HG03460 (cell line): ENCODE measurements at regions not wholly inside any gene's neighbourhood (a gene's known extent, or its start where the extent isn't known, plus 50 kb on each side); places are given as distances from the start of the nearest gene placed in this dataset.
"Not testable (repeated sequence)": the region's sequence is repeated elsewhere in the genome, so short reads cannot be mapped to it uniquely, and the experiment has no call there.

ENCODE experiments used
- ATAC-seq: cut with Tn5 transposase; IDR thresholded peaks from one replicate; pipeline ENCODE4 v1.9.1; 2021; ENCODE audit not compliant: unreplicated experiment

- ATAC-seq: no peak
These were observed 435.1 kb downstream of the PRDM2 start for GRCh38 chr1:14135070-14135469.

- no peak for ATAC-seq
These were observed 436.3 kb downstream of the PRDM2 start for GRCh38 chr1:14136152-14136763.

GRCh38 chr1:14136881-14137280 is 436.9 kb downstream of the PRDM2 start:
- ATAC-seq: no peak

- no peak for ATAC-seq
These were observed 437.6 kb downstream of the PRDM2 start for GRCh38 chr1:14137411-14138134.

GRCh38 chr1:14138135-14138506 is 438.1 kb downstream of the PRDM2 start:
- no peak for ATAC-seq

- no peak for ATAC-seq
These were observed 438.7 kb downstream of the PRDM2 start for GRCh38 chr1:14138687-14139086.

GRCh38 chr1:14140831-14141401 is 440.9 kb downstream of the PRDM2 start:
- ATAC-seq: no peak

- no peak for ATAC-seq
These were observed 441.7 kb downstream of the PRDM2 start for GRCh38 chr1:14141656-14142055.

- ATAC-seq: no peak
These were observed 442.6 kb downstream of the PRDM2 start for GRCh38 chr1:14142397-14143100.

GRCh38 chr1:14143777-14144176 is 443.8 kb downstream of the PRDM2 start:
- ATAC-seq: no peak

- ATAC-seq: no peak
These were observed 448.5 kb downstream of the PRDM2 start for GRCh38 chr1:14148526-14148925.

- ATAC-seq: no peak
These were observed 449.1 kb upstream of the KAZN start for GRCh38 chr1:14149431-14149830.

GRCh38 chr1:14156543-14156942 is 441.9 kb upstream of the KAZN start:
- ATAC-seq: no peak

- no peak for ATAC-seq
These were observed 437.7 kb upstream of the KAZN start for GRCh38 chr1:14160781-14161180.

- ATAC-seq: no peak
These were observed 435.2 kb upstream of the KAZN start for GRCh38 chr1:14163246-14163645.

GRCh38 chr1:14165371-14165801 is 433.1 kb upstream of the KAZN start:
- ATAC-seq: no peak

- no peak for ATAC-seq
These were observed 430.6 kb upstream of the KAZN start for GRCh38 chr1:14167884-14168283.

GRCh38 chr1:14168326-14169063 is 430.0 kb upstream of the KAZN start:
- no peak for ATAC-seq

GRCh38 chr1:14173598-14173997 is 424.9 kb upstream of the KAZN start:
- ATAC-seq: no peak

GRCh38 chr1:14177866-14178265 is 420.6 kb upstream of the KAZN start:
- ATAC-seq: not testable (repeated sequence)

- ATAC-seq: no peak
These were observed 417.7 kb upstream of the KAZN start for GRCh38 chr1:14180738-14181137.
